GM21529 (cell line): ENCODE measurements at regions not wholly inside any gene's neighbourhood (a gene's known extent, or its start where the extent isn't known, plus 50 kb on each side); places are given as distances from the start of the nearest gene placed in this dataset.
A peak's percentile ranks its signal among the peaks of the same experiment; 100 is the strongest.
"Not testable (repeated sequence)": the region's sequence is repeated elsewhere in the genome, so short reads cannot be mapped to it uniquely, and the experiment has no call there.

Experiments
- ATAC-seq: cut with Tn5 transposase; IDR thresholded peaks from one replicate; pipeline ENCODE4 v1.9.1; 2021; ENCODE audit not compliant: unreplicated experiment

GRCh38 chr6:15016813-15017212, 229.1 kb upstream of the JARID2 start:
- no peak for ATAC-seq

DNA sequence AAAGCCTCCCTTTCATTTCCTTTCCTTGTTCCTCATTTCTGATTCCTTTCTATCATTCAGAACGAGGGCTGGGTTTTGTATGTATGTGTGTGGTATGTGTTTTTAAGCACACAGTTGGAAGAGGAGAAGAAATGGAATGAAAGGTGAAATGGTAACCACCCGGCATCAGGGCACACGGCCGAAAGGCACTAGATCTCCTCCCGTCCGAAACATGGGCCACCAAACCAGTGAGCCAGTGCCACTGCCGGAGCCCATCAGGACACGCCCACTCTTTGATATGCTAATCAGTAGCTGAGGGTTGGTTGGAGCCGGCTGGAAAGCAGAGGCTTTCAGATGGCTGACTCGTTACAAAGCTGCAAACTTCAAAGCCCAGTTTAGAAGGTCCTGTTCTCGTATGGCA, 228.6 kb upstream of the JARID2 start:
- no peak for ATAC-seq

DNA sequence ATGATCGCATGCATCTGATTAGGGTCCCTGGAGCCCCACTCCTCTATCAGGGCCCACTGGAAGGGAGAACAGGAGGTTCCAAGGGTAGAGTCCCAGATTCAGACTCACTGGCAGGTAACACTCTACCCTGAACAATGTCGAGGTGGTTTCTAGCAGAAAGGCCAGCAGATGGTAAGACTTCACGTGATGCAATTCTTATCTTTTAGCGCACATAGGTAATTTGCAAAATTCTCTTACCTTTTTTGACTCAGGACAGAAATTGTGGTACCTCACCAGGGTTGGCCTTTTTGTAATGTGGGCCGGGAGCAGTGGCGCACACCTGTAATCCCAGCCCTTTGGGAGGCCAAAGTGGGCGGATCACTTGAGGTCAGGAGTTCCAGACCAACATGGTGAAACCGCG, 228.1 kb upstream of the JARID2 start:
- no peak for ATAC-seq

- ATAC-seq = no peak
These were observed 225.6 kb upstream of the JARID2 start for GRCh38 chr6:15020119-15020770.

- no peak for ATAC-seq
These were observed 224.8 kb upstream of the JARID2 start for GRCh38 chr6:15021074-15021473.

DNA sequence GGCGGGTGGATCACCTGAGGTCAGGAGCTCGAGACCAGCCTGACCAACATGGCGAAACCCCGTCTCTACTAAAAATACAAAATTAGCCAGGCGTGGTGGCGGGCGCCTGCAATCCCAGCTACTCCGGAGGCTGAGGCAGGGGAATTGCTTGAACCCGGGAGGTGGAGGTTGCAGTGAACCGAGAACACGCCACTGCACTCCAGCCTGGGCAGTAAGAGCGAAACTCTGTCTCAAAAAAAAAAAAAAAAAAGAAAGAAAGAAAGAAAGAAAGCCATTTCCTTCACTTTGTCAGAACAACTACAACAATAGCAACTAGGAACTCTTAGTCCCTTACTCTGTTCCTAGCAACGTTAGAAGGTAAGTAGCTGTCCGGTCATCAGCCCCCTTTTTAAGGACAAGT, 222.9 kb upstream of the JARID2 start:
- ATAC-seq = not testable (repeated sequence)

- peak; percentile 96 for ATAC-seq
These were observed 222.4 kb upstream of the JARID2 start for GRCh38 chr6:15023448-15023847.

DNA sequence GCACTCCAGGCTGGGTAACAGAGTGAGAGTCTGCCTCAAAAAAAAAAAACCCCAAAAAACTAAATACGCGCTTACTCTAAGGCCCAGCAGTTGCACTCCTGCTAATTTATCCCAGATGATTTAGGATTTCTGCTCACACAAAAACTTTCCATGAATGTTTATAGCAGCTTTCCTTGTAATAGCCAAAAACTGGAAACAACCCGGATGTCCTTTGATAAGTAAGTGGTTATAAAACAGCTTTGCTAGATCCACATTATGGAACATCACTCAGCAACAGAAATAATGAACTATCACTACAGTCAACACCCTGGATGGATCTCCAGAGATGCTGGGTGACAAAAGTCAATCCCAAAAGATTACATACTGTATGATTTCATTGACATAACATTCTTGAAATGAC, 220.4 kb upstream of the JARID2 start:
- ATAC-seq = no peak

DNA sequence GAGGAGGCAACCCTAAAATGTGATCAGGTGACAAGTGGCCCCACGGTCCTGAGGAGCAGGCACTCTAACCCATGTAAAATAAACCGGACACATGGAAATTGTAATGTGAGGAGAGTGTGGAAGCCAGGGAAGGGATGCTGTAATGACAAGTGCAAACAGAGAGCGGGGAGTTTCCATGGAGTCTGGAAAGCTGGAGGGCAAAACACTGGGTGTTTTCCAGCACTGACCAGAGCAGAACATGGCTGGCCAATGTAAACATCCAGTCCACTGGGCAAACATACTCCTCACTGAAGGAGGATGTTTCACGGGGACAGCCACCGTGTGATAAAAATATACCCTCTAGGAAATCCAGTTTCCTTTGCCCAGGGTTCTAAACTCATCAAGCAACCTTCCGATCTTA, 219.0 kb upstream of the JARID2 start:
- no peak for ATAC-seq

GRCh38 chr6:15027472-15027871, 218.4 kb upstream of the JARID2 start:
- no peak for ATAC-seq

DNA sequence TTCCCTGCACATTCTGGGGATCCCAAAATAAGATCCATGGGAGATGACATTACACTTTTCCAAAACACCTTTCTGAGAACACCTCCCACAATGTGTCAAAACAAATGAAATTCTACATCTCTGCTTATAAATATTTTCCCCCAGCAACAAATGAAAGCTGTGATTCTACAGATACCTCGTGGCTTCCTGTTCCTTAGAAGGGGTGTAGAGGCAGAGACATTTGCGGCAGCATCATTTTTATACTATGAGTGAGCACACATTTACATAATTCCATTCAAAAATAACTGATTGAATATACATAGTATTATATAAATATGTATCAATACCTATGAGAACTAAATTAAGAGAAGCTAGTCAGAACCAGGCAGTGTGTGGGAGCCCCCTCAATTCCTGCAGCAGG, 213.9 kb upstream of the JARID2 start:
- no peak for ATAC-seq

GRCh38 chr6:15033850-15034203, 212.0 kb upstream of the JARID2 start:
- no peak for ATAC-seq

DNA sequence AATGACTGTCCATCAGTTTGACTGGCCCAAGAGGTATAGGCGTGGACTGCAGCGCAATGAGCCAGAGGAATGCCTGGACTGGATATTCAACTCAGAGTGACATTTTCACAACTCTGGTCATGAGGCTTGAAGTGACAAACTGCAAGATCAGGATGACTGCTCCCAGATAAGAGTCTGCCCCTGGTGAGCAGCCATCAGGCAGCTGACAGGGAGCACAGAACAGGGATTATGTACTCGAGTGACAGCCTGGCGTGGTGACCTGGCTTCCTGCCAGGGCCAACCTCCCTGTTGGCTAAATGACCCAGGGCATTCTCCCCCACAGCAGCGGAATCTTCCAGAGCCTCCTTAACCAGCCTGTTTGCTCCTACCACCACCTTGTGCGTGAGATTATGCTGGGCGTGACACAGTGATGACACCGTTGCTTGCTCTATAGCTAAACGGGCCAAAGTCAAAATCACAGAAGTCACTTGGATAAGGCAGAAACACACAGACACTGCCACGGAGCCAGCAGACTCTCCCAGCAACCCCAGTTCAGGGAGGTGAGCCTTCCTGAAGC, 209.1 kb upstream of the JARID2 start:
- ATAC-seq = no peak

DNA sequence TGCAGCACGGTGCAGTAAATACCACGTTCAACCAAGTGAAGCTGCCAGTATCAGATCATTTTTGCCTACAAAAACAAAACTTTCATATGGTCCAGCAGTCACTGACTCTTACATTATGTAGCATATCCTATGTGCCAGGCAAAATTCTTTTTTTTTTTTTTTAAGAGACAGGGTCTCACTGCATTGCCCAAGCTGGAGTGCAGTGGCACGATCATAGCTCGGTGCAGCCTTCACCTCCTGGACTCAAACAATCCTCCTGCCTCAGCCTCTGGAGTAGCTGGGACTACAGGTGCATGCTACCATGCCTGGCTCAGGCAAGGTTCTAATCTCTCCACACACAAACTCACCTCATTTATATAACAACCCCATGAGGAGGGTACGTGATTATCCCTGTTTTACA, 208.6 kb upstream of the JARID2 start:
- no peak for ATAC-seq

- ATAC-seq = no peak
These were observed 207.7 kb upstream of the JARID2 start for GRCh38 chr6:15038013-15038791.

DNA sequence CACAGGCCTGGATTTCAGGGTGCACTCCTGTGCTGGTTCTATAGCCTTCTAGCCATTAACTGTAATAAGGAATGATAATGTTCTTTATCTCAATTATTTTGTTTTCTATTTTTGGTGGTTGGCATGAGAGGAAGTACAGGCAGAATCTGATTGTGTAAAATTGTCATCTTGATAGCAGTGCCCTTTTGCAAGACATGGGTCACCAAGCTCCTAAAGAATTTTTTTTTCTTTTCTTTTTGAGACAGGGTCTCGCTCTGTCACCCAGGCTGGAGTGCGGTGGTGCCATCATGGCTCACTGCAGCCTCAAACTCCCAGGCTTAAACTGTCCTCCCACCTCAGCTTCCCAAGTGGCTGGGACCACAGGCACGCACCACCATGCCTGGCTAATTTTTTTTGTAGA, 206.7 kb upstream of the JARID2 start:
- no peak for ATAC-seq

DNA sequence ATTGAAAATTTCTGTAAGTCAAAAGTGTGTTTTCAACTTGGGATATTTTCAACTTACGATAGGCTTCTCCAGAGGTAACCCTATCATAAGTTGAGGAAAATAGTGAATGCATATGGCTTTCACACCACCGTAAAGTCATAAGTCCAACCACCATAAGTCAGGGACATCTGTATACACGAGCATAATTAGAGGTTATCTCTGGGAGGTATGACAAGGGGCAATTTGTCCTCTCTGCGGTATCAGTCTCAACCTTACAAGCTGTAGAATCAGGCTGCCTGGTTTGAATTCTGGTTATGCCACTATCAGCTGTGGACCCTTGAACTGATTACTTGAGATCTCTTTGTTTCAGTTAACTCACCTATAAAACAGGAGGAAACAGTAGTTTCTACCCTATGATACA, 202.9 kb upstream of the JARID2 start:
- no peak for ATAC-seq

DNA sequence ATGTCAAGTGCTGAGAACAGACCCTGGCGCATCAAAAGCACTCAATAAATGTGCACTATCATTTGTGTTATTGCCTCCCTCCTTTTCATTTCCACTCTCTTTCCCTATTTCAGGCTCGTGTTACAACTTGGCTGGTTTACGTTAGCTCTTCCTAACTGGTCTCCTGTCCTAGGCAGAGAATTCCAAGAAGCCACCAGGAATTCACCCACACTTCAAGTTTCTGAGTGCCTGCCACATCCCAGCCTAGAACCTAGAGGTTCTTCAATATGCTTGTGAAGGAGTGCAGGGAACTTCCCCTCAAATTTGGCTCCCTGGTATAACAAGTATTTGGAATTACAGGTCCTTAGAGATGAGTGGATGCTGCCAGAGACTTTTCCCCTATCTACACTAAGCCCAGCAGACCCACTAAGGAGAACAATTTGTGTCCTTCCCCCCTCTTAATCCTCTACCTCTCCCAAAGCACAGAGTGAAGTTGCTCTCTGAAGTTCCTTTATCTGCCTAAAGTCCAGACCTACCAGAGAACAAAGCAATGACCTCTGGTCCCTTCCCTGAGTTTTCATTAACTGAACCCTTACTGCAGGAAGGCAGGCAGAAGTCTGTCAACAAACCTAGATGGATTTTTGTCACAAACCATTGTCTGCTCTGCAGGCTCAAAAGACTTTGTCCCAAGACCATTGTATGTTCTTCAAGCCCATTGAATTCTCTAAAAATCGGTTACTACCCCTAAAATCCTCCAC, 201.6 kb upstream of the JARID2 start:
- ATAC-seq = no peak

DNA sequence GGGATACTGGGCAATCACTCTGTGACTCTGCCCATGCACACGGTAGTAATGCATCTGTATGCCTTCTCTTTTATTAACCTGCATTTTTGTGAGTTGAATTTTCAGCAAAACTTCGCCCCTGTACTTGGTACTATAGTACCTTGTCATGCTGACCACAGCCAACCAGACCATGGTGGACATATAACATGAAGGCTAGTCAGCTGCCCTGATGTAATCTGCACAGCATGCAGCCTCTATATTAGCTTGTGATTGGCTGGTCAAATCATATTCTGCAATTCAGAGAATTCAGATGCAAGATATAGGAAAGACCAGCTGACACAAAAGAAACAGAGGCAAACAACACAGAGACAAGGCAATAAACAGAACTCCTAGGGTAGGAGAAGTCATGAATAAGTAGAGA, 200.9 kb upstream of the JARID2 start:
- ATAC-seq = no peak

DNA sequence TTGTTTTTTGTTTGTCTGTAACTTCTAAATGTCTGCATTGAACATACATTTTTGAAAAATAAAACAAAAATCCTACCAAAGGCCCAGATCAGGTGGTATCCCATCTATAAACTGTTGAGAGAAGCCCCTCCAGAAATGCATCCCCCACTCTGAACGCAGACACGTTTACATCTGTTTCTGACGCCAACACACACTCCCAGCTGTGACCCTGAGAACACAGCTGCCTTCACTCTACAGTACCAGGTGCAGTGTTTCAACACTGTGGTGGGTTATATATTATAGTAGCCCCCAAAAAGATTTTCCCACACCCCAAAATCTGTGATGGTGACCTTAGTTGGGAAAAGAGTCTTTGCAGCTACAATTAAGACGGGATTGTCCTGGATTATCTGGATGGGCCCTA, 199.1 kb upstream of the JARID2 start:
- ATAC-seq = no peak

GRCh38 chr6:15048367-15048766, 197.5 kb upstream of the JARID2 start:
- ATAC-seq = no peak
